GM21786 (cell line): ENCODE measurements at regions not wholly inside any gene's neighbourhood (a gene's known extent, or its start where the extent isn't known, plus 50 kb on each side); places are given as distances from the start of the nearest gene placed in this dataset.
"Not testable (repeated sequence)": the region's sequence is repeated elsewhere in the genome, so short reads cannot be mapped to it uniquely, and the experiment has no call there.

ENCODE experiments used
- ATAC-seq: cut with Tn5 transposase; IDR thresholded peaks from one replicate; pipeline ENCODE4 v1.9.1; 2021; ENCODE audit not compliant: unreplicated experiment

GRCh38 chr2:16182841-16183240 lies 242.5 kb downstream of the MYCN start:
- ATAC-seq, result no peak

- ATAC-seq, result not testable (repeated sequence)
These were observed 242.0 kb downstream of the MYCN start for GRCh38 chr2:16182311-16182815.

- no peak for ATAC-seq
These were observed 241.4 kb downstream of the MYCN start for GRCh38 chr2:16181741-16182090.

- ATAC-seq, result no peak
These were observed 240.9 kb downstream of the MYCN start for GRCh38 chr2:16181062-16181740.

GRCh38 chr2:16180631-16181030 lies 240.3 kb downstream of the MYCN start:
- no peak for ATAC-seq

- ATAC-seq, result no peak
These were observed 239.5 kb downstream of the MYCN start for GRCh38 chr2:16179701-16180416.

- no peak for ATAC-seq
These were observed 238.3 kb downstream of the MYCN start for GRCh38 chr2:16178551-16179130.

GRCh38 chr2:16177671-16178180 lies 237.4 kb downstream of the MYCN start:
- no peak for ATAC-seq

GRCh38 chr2:16176971-16177480 lies 236.7 kb downstream of the MYCN start:
- no peak for ATAC-seq

- ATAC-seq, result no peak
These were observed 235.0 kb downstream of the MYCN start for GRCh38 chr2:16175247-16175825.

- no peak for ATAC-seq
These were observed 234.3 kb downstream of the MYCN start for GRCh38 chr2:16174693-16175045.

GRCh38 chr2:16173893-16174692 lies 233.7 kb downstream of the MYCN start:
- no peak for ATAC-seq

- no peak for ATAC-seq
These were observed 232.2 kb downstream of the MYCN start for GRCh38 chr2:16172324-16173175.

GRCh38 chr2:16171425-16171920 lies 231.1 kb downstream of the MYCN start:
- ATAC-seq, result no peak

- ATAC-seq, result no peak
These were observed 230.5 kb downstream of the MYCN start for GRCh38 chr2:16170675-16171424.

GRCh38 chr2:16169381-16169960 lies 229.1 kb downstream of the MYCN start:
- ATAC-seq, result no peak

- ATAC-seq, result no peak
These were observed 228.3 kb downstream of the MYCN start for GRCh38 chr2:16168506-16169264.
